Astrocyte of the cerebellum (primary cell): ENCODE measurements at regions not wholly inside any gene's neighbourhood (a gene's known extent, or its start where the extent isn't known, plus 50 kb on each side); places are given as distances from the start of the nearest gene placed in this dataset.
A peak's percentile ranks its signal among the peaks of the same experiment; 100 is the strongest.

Source experiments
- DNase-seq: peaks from one replicate; pipeline ENCODE4 v3.0.0-alpha.2; 2011; ENCODE audit warnings: low read depth
- H3K4me3 ChIP-seq: 2 replicates; pipeline ENCODE4 v1.5.1; 2011; ENCODE audit warnings: mild to moderate bottlenecking, low read depth, low read length, moderate library complexity
- CTCF ChIP-seq: IDR thresholded peaks from 2 replicates; pipeline ENCODE4 v1.5.1; 2012; ENCODE audit warnings: low read length, low read depth, moderate library complexity, mild to moderate bottlenecking; ENCODE audit errors: missing control alignments
- in situ Hi-C: cut with HindIII; loops from 2 replicates; pipeline ENCODE4 v1.10.0; 2017; ENCODE audit warnings: low sequenced_read_pairs

DNA sequence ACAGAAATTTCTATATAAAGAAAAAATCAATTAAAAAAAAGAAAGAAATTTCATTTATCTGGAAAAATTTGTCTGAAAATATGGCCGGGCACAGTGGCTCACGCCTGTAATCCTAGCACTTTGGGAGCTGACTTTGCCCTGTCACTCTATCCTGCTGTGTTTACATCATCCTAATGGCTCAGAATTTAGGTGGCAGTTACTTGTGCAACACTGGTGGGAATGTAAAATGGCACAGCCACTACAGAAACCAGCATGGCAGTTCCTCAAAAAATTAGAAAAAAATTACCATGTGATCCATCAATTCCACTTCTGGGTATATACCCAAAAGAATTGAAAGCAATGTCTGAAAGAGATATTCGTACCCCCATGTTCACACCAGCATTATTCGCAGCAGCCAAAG lies 405.2 kb upstream of the AUTS2 start:
- no peak overlapping the region for H3K4me3 ChIP-seq

GRCh38 chr7:69196593-69196992 lies 401.7 kb upstream of the AUTS2 start:
- TF ChIP-seq CTCF: no peak
- DNase-seq: no peak
- in situ Hi-C loops: no loop called here
- no peak overlapping the region for H3K4me3 ChIP-seq

More for the DNA sequence above, 405.2 kb upstream of the AUTS2 start:
- TF ChIP-seq CTCF: no peak
- in situ Hi-C loops: no loop called here
- DNase-seq: no peak

- no peak overlapping the region for H3K4me3 ChIP-seq
- DNase-seq: no peak
- no peak for TF ChIP-seq CTCF
- in situ Hi-C loops: no loop called here
Observed at GRCh38 chr7:69198250-69198649, 400.0 kb upstream of the AUTS2 start.

DNA sequence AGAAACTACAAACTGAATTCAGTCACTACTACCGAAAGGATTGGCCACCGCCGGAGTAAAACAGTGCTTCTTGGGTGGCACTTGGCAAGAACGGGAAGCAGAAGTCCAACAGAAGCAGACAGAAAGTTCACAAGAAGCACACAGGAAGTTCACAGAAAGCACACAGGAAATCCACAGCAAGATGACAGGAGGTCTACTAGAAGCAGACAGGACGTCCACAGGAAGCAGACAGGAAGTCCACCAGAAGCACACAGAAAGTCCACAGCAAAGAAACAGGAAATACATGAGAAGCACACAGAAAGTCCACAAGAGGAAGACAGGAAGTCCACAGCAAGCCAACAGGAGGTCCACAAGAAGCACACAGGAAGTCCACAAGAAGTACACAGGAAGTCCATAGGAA lies 399.2 kb upstream of the AUTS2 start:
- DNase-seq: no peak
- in situ Hi-C loops: no loop called here

DNA sequence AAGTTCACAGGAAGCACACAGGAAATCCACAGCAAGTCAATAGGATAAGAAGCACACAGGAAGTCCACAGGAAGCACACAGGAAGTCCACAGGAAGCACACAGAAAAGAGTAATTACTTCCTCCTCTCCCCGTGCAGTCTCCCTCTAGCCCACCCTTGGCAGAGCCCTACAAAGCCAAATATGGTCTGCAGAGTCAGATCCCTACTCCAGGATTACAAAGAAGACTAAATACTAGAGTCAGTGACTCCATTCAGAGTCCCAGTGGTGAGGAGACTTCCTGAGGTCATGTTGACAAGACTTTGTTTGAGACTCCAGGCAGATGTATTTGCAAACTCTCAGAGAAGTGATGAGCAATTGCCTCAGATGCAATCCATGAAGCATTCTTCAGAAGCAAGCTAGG lies 398.6 kb upstream of the AUTS2 start:
- DNase-seq: no peak
- TF ChIP-seq CTCF: no peak
- in situ Hi-C loops: no loop called here
- no peak overlapping the region for H3K4me3 ChIP-seq

More for the DNA sequence above, 399.2 kb upstream of the AUTS2 start:
- H3K4me3 ChIP-seq: no peak overlapping the region
- no peak for TF ChIP-seq CTCF

- in situ Hi-C loops: no loop called here
- no peak for TF ChIP-seq CTCF
- no peak for DNase-seq
Observed at GRCh38 chr7:69203871-69204270, 394.4 kb upstream of the AUTS2 start.

GRCh38 chr7:69204943-69205342 lies 393.3 kb upstream of the AUTS2 start:
- peak; percentile 76 for DNase-seq
- in situ Hi-C loops: no loop called here
- no peak for TF ChIP-seq CTCF
- H3K4me3 ChIP-seq: no peak overlapping the region

More at GRCh38 chr7:69203871-69204270, 394.4 kb upstream of the AUTS2 start:
- no peak overlapping the region for H3K4me3 ChIP-seq
